SHP77 treated with DMSO at 0.1 percent for 48 hours (cell line): ENCODE measurements at regions not wholly inside any gene's neighbourhood (a gene's known extent, or its start where the extent isn't known, plus 50 kb on each side); places are given as distances from the start of the nearest gene placed in this dataset.
"Not testable (repeated sequence)": the region's sequence is repeated elsewhere in the genome, so short reads cannot be mapped to it uniquely, and the experiment has no call there.

Experiments used
- DNase-seq: peaks from one replicate; lab custom pipeline; 2025; lab: John Stamatoyannopoulos, UW

DNA sequence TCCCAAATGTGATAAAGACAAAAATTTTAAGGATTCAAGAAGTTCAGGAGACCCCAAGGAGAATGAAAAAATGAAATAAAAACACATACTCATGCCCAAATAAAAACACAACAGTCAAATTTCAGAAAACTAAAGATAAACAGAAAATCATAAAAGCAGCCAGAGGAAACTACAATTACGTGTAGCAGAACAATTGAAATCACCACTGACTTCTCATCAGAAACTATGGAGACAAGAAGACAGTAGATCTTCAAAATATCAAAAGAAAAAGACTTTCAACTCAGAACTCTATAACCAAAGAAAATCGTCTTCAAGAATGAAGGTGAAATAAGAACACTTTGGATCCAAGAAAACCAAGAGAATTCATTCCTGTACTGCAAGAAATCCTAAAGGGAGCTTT is 54.9 kb downstream of the DIO3 start:
- DNase-seq, result no peak

GRCh38 chr14:101619484-101619883 is 58.2 kb downstream of the DIO3 start:
- no peak for DNase-seq

GRCh38 chr14:101620031-101620788 is 58.9 kb downstream of the DIO3 start:
- DNase-seq, result no peak

GRCh38 chr14:101620821-101621785 is 59.8 kb downstream of the DIO3 start:
- DNase-seq, result no peak

DNA sequence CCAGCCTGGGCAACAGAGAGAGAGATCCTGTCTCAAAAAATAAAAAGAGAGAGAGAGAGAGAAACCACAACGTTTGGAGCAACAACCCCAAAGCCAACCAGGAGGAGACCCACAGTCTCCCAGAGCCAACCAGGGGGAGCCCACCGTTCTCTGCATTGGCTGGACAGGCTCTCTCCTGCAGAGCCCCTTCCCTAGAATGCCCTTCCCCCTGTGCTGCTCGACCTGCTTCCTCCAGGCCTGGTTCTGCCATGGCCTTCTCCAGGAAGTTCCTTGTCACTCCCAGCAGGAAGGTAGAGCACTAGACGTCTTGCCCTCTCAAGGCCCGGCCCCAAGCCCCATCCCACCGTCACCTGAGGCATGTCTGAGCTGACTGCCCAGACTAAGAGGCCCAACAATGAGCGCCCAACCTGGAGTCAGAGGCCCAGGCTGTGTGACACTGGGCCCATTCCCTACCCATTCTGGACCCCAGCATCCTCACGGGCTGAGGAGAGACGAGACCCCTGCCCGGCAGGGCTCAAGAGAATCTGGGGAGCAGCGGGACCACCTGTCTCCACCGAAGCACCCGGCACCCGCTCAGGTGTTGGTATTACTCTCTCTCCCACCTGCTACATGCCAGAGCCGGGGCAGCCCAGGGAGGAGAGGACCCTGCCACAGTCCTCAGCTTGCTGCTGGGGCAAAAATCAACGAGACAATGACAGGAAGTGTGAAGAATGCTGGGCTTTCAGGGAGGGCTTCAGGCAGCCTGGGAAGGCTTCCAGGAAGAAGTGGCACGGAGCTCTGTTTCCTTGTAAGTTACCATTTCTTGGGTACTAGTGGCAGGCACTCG is 61.2 kb downstream of the DIO3 start:
- no peak for DNase-seq

DNA sequence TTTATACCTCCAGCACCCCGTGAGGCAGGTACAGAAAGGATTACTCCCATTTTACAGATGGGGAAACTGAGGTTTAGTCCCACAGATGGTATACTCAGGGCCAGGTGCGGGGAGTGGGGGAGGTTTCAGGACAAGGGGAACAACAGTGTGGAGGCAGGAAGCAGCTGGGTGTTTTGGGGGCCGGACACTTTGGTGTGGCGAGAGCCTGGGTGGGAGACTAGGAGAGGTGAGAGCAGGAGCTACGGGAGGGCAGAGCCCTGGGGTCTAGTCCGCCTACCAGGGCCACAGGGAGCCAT is 61.7 kb downstream of the DIO3 start:
- no peak for DNase-seq

GRCh38 chr14:101623685-101624444 is 62.6 kb downstream of the DIO3 start:
- DNase-seq, result no peak

DNA sequence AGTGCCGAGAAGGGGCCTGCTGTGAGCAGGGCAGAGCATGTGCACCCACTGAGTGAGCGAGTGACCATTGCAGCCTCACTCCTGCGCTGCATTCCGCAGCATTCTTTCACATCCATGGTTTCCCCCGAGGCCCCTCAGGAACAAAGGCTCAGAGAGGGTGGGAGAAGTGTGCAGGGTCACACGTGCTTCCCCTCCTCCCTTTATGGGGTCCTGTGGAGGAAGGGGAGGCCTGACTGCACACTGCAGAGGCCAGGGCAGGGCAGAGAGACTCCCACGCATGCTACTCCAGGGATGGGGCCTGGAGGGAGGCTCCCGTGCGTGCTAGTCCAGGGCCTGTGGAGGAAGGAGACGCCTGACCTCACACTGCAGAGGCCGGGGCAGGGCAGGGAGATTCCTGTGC is 63.2 kb downstream of the DIO3 start:
- no peak for DNase-seq

GRCh38 chr14:101625336-101626097 is 64.2 kb downstream of the DIO3 start:
- no peak for DNase-seq

GRCh38 chr14:101626331-101626730 is 65.0 kb downstream of the DIO3 start:
- no peak for DNase-seq

DNA sequence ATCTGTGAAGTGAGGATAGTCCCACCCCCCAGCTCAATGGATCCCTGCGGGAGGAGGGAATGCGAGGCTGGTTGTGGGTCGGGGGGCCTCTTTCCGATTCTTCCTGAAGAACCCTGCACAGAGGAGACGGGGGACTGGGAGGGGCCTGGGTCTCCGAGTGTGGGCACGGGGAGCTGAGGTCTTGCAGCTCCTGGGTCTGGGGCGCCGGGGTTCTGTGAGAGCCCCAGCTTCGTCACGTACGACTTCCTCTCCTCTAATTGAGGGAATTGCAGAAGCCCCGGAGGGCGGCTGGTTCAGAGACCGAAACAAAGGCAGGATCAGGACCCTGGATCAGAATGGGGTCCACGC is 66.6 kb downstream of the DIO3 start:
- no peak for DNase-seq

DNA sequence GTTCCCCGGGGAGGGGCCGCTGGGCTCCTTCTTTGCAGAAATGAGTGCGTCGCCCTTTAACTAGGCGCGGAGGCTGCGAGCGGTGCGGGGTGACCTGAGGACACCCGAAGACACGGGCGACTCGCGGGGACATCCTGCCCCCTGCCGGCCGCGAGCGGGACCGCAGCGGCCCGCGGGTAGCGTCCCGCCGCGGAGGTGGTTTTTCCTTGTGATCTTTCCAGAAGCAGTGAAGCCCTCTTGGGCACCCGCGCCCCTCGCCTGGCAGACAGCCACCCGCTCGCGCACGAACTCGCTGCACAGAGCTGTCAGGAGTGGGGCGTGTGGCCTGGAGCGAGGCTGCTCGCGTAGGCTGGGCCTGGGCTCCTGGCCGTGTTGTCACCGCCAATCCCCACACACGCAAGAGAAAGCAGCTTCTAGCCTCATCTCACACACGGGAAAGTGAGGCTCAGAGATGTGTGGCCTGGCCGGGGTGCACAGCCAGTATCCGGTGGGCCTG is 67.2 kb downstream of the DIO3 start:
- peak; percentile 22 for DNase-seq

- DNase-seq, result no peak
Measured at GRCh38 chr14:101628975-101629374, 67.7 kb downstream of the DIO3 start.

DNA sequence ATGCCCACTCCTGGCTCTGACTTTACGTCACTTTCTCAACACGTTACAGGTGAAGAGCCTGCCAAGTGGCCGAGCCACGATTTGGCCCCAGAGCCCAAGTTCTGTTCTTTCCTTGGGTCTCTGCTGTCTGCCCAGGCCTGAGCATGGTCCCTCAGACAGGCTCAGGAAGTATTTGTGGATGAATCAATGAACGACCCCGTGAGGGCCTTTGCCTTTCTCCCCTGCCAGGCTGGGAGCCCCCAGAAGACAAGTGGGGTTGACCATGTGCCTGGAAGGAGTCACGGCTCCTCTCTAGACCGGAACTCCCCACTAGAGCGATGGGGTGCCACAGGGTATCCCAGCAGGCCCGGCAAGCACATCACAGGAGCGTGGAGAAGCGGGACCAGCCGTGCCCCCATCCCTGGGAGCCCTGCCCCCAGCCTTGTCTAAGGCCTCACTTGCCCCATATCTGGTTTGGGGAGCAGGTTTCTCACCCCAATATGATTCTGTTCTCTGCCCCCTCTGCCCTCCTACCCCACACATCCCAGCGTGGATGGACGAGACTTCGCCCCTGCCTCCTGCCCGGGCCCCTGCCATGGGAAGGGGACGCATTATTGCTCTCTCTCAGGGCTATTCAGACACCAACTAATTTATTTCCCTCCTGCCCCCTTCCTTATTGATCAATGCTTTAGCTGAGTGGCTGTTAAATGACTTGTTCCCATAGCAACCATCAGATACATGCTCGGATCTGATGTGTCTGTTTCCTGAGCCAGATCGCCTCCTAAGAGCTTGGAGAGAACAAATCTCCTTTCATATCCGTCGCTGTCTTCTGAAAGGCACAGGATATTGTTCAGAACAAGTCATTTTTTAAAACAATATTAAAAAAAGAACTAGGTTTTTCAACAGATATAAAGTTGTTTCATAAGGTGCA is 69.0 kb downstream of the DIO3 start:
- no peak for DNase-seq

- no peak for DNase-seq
Measured at GRCh38 chr14:101631199-101631598, 69.9 kb downstream of the DIO3 start.

DNA sequence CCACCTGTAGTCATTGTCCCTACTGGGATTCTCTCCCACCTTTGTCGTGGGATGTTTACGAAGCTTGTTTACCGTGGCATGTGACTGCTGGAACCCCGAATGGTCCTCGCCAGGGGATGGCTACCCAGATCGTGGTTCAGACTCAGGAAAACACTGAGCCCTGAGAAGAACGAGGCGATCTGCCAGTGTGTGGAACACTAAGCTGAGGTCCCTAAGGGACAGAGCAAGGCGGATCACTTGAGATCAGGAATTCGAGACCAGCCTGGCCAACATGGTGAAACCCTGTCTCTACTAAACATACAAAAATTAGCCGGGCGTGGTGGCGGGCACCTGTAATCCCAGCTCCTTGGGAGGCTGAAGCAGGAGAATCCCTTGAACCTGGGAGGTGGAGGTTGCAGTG is 70.7 kb downstream of the DIO3 start:
- DNase-seq, result not testable (repeated sequence)

- DNase-seq, result no peak
Measured at GRCh38 chr14:101632520-101632919, 71.2 kb downstream of the DIO3 start.

GRCh38 chr14:101633276-101633675 is 72.0 kb downstream of the DIO3 start:
- DNase-seq, result no peak

- no peak for DNase-seq
Measured at GRCh38 chr14:101634202-101634849, 73.0 kb downstream of the DIO3 start.
